ENCODE measurements at regions not wholly inside any gene's neighbourhood (a gene's known extent, or its start where the extent isn't known, plus 50 kb on each side); places are given as distances from the start of the nearest gene placed in this dataset.

- TF ChIP-seq CTCF (IDR thresholded peaks at IDR 0.05) (no peak), POLR2A (IDR thresholded peaks at IDR 0.05) (no peak)
These were observed 294.2 kb downstream of the TDRD3 start for GRCh38 chr13:60691268-60691667.
